ENCODE measurements at regions not wholly inside any gene's neighbourhood (a gene's known extent, or its start where the extent isn't known, plus 50 kb on each side); places are given as distances from the start of the nearest gene placed in this dataset.

DNA sequence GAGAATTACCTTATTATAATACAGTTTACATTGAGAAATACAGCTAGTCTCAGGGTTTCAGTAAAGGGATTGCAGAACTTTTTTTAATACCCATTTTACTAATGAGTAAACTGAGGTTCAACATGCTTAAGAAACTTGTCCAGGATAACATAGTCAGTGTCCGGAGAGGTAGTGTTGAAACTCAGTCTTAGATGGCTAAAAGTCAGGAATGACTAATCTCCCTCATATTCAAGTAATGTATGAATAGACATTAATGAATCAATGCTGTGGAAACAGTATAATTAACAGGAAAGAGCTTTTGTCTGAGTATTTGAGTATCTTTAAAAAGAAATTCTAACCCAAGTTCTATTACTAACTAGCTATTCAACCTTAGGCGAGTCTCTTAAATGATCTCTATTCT is 397.6 kb downstream of the PLA2G4A start:
- TF ChIP-seq CTCF (conservative IDR thresholded peaks at IDR 0.05) = no peak
- peaks cover 8% of the 10 kb centered on the region for H3K4me1 Mint-ChIP-seq (ENCODE audit: unreplicated experiment)
- H3K4me3 Mint-ChIP-seq = no peak overlapping the region
- no peak overlapping the region for H3K27ac Mint-ChIP-seq
- no peaks in the 10 kb centered on the region for H3K27me3 Mint-ChIP-seq
- H3K36me3 Mint-ChIP-seq = no peaks in the 10 kb centered on the region
- DNase-seq (ENCODE audit: extremely low spot score, unreplicated experiment) = no peak
- H3K9me3 Mint-ChIP-seq = no peaks in the 10 kb centered on the region

- Mint-ChIP-seq H3K4me3 (no peak overlapping the region), H3K9me3 (no peaks in the 10 kb centered on the region), H3K36me3 (no peaks in the 10 kb centered on the region), H3K4me1 (ENCODE audit: unreplicated experiment) (peaks cover 8% of the 10 kb centered on the region), H3K27ac (no peak overlapping the region), H3K27me3 (no peaks in the 10 kb centered on the region)
- no peak for TF ChIP-seq CTCF (conservative IDR thresholded peaks at IDR 0.05)
- DNase-seq (ENCODE audit: extremely low spot score, unreplicated experiment) = no peak
Measured at GRCh38 chr1:187228790-187229189, 400.0 kb downstream of the PLA2G4A start.

- H3K27me3 Mint-ChIP-seq = no peaks in the 10 kb centered on the region
- H3K4me1 Mint-ChIP-seq (ENCODE audit: unreplicated experiment) = peaks cover 8% of the 10 kb centered on the region
- no peak for DNase-seq (ENCODE audit: extremely low spot score, unreplicated experiment)
- H3K9me3 Mint-ChIP-seq = no peaks in the 10 kb centered on the region
- no peak overlapping the region for H3K27ac Mint-ChIP-seq
- TF ChIP-seq CTCF (conservative IDR thresholded peaks at IDR 0.05) = no peak
- H3K36me3 Mint-ChIP-seq = no peaks in the 10 kb centered on the region
- H3K4me3 Mint-ChIP-seq = no peak overlapping the region
Measured at GRCh38 chr1:187229496-187229895, 400.7 kb downstream of the PLA2G4A start.

GRCh38 chr1:187234706-187235105 is 406.0 kb downstream of the PLA2G4A start:
- TF ChIP-seq CTCF (conservative IDR thresholded peaks at IDR 0.05) = no peak
- no peak overlapping the region for H3K27ac Mint-ChIP-seq
- H3K36me3 Mint-ChIP-seq = no peaks in the 10 kb centered on the region

GRCh38 chr1:187236199-187236598 is 407.4 kb downstream of the PLA2G4A start:
- no peak for DNase-seq (ENCODE audit: extremely low spot score, unreplicated experiment)
- H3K9me3 Mint-ChIP-seq = no peaks in the 10 kb centered on the region
- H3K27me3 Mint-ChIP-seq = no peaks in the 10 kb centered on the region
- no peaks in the 10 kb centered on the region for H3K36me3 Mint-ChIP-seq
- no peak for TF ChIP-seq CTCF (conservative IDR thresholded peaks at IDR 0.05)
- no peak overlapping the region for H3K4me3 Mint-ChIP-seq
- H3K27ac Mint-ChIP-seq = no peak overlapping the region
- H3K4me1 Mint-ChIP-seq (ENCODE audit: unreplicated experiment) = peaks cover 12% of the 10 kb centered on the region

More at GRCh38 chr1:187234706-187235105, 406.0 kb downstream of the PLA2G4A start:
- Mint-ChIP-seq H3K27me3 (no peaks in the 10 kb centered on the region), H3K9me3 (no peaks in the 10 kb centered on the region), H3K4me1 (ENCODE audit: unreplicated experiment) (peaks cover 17% of the 10 kb centered on the region), H3K4me3 (no peak overlapping the region)
- no peak for DNase-seq (ENCODE audit: extremely low spot score, unreplicated experiment)

- Mint-ChIP-seq H3K27me3 (no peaks in the 10 kb centered on the region), H3K4me1 (ENCODE audit: unreplicated experiment) (peaks cover 12% of the 10 kb centered on the region), H3K9me3 (no peaks in the 10 kb centered on the region), H3K36me3 (no peaks in the 10 kb centered on the region), H3K4me3 (no peak overlapping the region), H3K27ac (no peak overlapping the region)
- no peak for TF ChIP-seq CTCF (conservative IDR thresholded peaks at IDR 0.05)
- no peak for DNase-seq (ENCODE audit: extremely low spot score, unreplicated experiment)
Measured at GRCh38 chr1:187236676-187237075, 407.9 kb downstream of the PLA2G4A start.

Measured in type B pancreatic cell (in vitro differentiated cells).